Osteoblast (primary cell): ENCODE measurements at regions not wholly inside any gene's neighbourhood (a gene's known extent, or its start where the extent isn't known, plus 50 kb on each side); places are given as distances from the start of the nearest gene placed in this dataset.

Experiments used
- DNase-seq: peaks from one replicate; pipeline ENCODE4 v3.0.0; 2011; ENCODE audit warnings: low spot score, mixed read lengths; ENCODE audit not compliant: insufficient read length; ENCODE audit errors: missing footprints
- H2AFZ ChIP-seq: 2 replicates; pipeline ENCODE4 v1.6.0; 2011; ENCODE audit warnings: mild to moderate bottlenecking, low read length
- H3K27ac ChIP-seq: 2 replicates; pipeline ENCODE4 v1.5.1; 2011; ENCODE audit warnings: mild to moderate bottlenecking, low read depth, low read length, moderate library complexity
- H3K27me3 ChIP-seq: 2 replicates; pipeline ENCODE4 v1.6.0; 2012; ENCODE audit warnings: mild to moderate bottlenecking, control low read depth, inconsistent platforms, low read length, moderate library complexity; ENCODE audit not compliant: insufficient read depth
- H3K36me3 ChIP-seq: 2 replicates; pipeline ENCODE4 v1.5.1; 2011; ENCODE audit warnings: mild to moderate bottlenecking, low read length, control low read depth, moderate library complexity; ENCODE audit not compliant: insufficient read depth
- H3K4me1 ChIP-seq: 2 replicates; pipeline ENCODE4 v1.5.1; 2011; ENCODE audit warnings: mild to moderate bottlenecking, low read length, control low read depth, moderate library complexity; ENCODE audit not compliant: insufficient read depth
- H3K4me2 ChIP-seq: 2 replicates; pipeline ENCODE4 v1.6.0; 2011; ENCODE audit warnings: mild to moderate bottlenecking, low read length; ENCODE audit not compliant: insufficient read depth
- H3K4me3 ChIP-seq: fragments of 200-600 bp; sonication (generic); 3 replicates; pipeline ENCODE4 v1.5.1; 2012; ENCODE audit warnings: mild to moderate bottlenecking, low read length, inconsistent platforms; ENCODE audit not compliant: insufficient read depth
- H3K79me2 ChIP-seq: 2 replicates; pipeline ENCODE4 v1.6.0; 2012; ENCODE audit warnings: mild to moderate bottlenecking, low read length, control low read depth, inconsistent platforms; ENCODE audit not compliant: insufficient read depth
- H3K9me3 ChIP-seq: 2 replicates; pipeline ENCODE4 v1.5.1; 2011; ENCODE audit warnings: low read depth, low read length, control low read depth
- H4K20me1 ChIP-seq: 2 replicates; pipeline ENCODE4 v1.6.0; 2012; ENCODE audit warnings: mild to moderate bottlenecking, low read length, control low read depth; ENCODE audit not compliant: insufficient read depth
- TF ChIP-seq, protein P1 (sequence below): IDR thresholded peaks from 2 replicates; pipeline ENCODE4 v1.5.1; 2011; ENCODE audit warnings: mild to moderate bottlenecking, low read depth, low read length, moderate library complexity; ENCODE audit errors: extremely low read depth

DNA sequence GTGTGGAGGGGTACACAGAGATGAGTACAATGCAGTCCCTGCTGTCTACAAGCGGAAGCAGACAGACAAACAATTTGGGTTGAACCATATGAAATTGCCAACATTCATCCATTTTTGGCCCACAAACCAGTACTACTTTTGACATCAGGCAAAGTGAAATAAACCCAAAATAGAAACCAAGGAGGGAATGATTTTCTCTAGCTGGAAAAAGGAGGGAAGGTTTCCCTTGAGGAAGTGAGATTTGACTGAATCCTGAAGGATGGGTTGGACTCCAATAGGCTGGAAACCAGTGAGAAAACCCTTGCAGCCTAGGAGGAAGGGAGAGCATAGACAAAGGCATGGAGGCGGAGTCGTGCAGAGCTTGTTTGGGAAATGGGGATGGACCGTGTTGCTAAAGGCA, 63.5 kb upstream of the PJA1 start:
- H2AFZ ChIP-seq = no peak overlapping the region
- no peaks in the 10 kb centered on the region for H3K9me3 ChIP-seq
- no peaks in the 10 kb centered on the region for H3K36me3 ChIP-seq
- peaks cover 6% of the 10 kb centered on the region for H3K27me3 ChIP-seq
- no peak for DNase-seq
- H3K4me3 ChIP-seq = no peak overlapping the region
- H3K4me1 ChIP-seq = no peaks in the 10 kb centered on the region
- no peak overlapping the region for H3K27ac ChIP-seq
- H3K79me2 ChIP-seq = no peaks in the 10 kb centered on the region
- H3K4me2 ChIP-seq = no peak overlapping the region
- TF ChIP-seq, protein P1, sequence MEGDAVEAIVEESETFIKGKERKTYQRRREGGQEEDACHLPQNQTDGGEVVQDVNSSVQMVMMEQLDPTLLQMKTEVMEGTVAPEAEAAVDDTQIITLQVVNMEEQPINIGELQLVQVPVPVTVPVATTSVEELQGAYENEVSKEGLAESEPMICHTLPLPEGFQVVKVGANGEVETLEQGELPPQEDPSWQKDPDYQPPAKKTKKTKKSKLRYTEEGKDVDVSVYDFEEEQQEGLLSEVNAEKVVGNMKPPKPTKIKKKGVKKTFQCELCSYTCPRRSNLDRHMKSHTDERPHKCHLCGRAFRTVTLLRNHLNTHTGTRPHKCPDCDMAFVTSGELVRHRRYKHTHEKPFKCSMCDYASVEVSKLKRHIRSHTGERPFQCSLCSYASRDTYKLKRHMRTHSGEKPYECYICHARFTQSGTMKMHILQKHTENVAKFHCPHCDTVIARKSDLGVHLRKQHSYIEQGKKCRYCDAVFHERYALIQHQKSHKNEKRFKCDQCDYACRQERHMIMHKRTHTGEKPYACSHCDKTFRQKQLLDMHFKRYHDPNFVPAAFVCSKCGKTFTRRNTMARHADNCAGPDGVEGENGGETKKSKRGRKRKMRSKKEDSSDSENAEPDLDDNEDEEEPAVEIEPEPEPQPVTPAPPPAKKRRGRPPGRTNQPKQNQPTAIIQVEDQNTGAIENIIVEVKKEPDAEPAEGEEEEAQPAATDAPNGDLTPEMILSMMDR = no peak
- no peaks in the 10 kb centered on the region for H4K20me1 ChIP-seq

DNA sequence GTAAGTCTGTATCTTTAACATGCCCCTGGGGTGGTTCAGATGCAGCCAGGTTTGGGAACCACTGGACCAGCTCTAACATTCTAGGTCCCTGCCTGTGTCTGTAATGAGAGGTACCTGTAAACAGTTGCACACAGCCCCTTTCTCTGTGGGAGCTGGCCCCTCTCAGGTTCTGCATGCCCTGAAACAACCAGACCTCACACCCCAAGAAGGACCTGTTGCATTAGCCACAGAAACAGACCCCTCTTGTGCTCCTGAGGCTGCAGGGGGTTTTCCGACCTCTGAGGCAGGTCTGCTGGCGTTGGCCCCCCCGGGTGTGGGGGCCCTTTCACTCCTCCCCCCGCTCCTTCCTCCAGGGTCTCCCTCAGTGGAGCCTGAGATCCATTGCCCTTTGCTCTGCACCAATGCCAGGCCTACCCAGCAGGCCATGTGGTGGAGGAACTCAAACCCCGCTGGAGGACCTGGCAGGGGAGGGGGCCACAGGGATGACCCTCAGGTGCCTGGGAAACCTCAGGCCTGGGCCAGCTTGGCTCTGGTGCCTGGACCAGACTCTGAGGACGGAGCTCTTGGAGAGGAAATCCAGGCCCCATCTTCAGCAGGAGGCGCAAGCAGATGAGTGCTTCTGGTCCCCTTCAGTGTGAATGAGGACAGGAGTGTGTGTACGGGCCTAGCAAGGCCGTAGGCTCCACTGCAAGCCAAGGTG, 61.4 kb upstream of the PJA1 start:
- Histone ChIP-seq H3K79me2 (no peaks in the 10 kb centered on the region), H3K9me3 (no peaks in the 10 kb centered on the region), H2AFZ (no peak overlapping the region), H3K4me1 (no peaks in the 10 kb centered on the region), H3K27me3 (peaks cover 11% of the 10 kb centered on the region), H3K27ac (no peak overlapping the region), H3K4me2 (no peak overlapping the region), H3K36me3 (no peaks in the 10 kb centered on the region), H3K4me3 (no peak overlapping the region), H4K20me1 (no peaks in the 10 kb centered on the region)
- TF ChIP-seq, protein P1 = no peak
- no peak for DNase-seq

DNA sequence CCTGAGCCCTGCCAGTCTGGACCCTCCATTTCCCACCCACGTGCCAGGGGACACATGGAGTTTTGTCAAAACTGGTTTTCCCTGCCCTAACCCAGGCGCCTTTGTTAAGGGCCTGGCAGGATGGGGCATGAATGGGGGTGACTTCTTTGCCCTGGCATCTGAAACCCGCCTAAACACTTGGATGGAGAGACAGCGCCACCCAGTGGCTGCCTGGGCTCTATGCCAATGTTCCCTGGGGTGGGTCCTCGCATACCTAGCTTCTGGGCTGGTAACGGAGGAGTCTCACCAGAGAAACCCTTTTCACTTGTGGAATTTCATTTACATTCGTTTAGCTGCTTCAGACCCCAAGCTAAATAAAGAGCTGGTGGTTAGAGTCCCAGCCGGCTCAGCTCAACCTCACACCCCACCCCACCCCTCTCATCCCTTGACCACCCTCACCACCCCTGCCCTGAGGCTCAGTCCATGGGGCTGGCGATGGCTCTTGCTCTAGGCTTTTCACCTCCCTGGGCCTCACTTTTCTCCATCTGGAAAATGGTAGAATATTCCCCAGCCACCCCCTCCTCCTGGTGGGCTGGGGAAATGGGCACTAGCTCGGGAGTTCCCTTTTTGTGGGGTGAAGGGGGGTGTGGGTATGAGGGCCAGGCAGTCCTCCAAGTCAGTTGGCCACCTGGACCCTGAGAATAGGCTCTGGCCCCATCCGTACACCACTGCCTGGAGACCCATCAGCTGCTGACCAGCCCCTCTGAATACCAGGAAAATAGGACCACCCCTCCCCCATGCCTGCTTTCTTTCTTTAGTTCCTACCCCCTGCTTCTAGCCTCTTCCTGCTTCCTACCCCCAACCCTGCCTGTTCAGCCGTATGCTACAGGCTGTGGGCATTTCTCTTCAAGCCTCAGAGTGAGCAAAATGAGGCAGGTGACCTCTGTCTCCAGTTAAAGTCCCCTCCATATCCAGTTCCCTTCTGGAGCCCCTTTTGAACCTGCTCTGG, 57.1 kb upstream of the PJA1 start:
- TF ChIP-seq, protein P1 = peak; percentile 73
- Histone ChIP-seq H4K20me1 (no peaks in the 10 kb centered on the region), H3K79me2 (no peaks in the 10 kb centered on the region), H2AFZ (no peak overlapping the region), H3K4me1 (no peaks in the 10 kb centered on the region), H3K27ac (no peak overlapping the region), H3K4me2 (no peak overlapping the region), H3K36me3 (no peaks in the 10 kb centered on the region), H3K4me3 (no peak overlapping the region), H3K9me3 (no peaks in the 10 kb centered on the region), H3K27me3 (peaks cover 8% of the 10 kb centered on the region)
- peak; percentile 92 for DNase-seq
